GM19328 (cell line): ENCODE measurements at regions not wholly inside any gene's neighbourhood (a gene's known extent, or its start where the extent isn't known, plus 50 kb on each side); places are given as distances from the start of the nearest gene placed in this dataset.
"Not testable (repeated sequence)": the region's sequence is repeated elsewhere in the genome, so short reads cannot be mapped to it uniquely, and the experiment has no call there.

ENCODE experiments used
- ATAC-seq: cut with Tn5 transposase; IDR thresholded peaks from one replicate; pipeline ENCODE4 v1.9.1; 2021; ENCODE audit warnings: mild to moderate bottlenecking, moderate library complexity; ENCODE audit not compliant: unreplicated experiment

- ATAC-seq: not testable (repeated sequence)
These were observed 236.5 kb upstream of the POGK start for GRCh38 chr1:166602801-166603200.

DNA sequence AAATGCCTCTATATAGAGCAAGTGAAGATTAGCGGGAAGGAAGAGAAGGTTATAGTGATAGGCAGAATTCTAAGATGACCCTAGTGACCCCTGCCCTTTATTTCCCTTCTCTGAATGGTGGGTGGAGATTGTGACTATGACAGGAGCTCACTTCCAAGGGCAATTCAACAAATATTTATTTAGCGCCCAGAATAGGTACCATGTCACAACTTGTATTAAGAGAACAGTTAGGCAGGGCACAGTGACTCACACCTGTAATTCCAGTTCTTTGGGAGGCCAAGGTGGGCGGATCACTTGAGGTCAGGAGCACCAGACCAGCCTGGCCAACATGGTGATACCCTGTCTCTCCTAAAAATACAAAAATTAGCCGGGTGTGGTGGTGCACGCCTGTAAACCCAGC, 236.0 kb upstream of the POGK start:
- ATAC-seq: no peak

DNA sequence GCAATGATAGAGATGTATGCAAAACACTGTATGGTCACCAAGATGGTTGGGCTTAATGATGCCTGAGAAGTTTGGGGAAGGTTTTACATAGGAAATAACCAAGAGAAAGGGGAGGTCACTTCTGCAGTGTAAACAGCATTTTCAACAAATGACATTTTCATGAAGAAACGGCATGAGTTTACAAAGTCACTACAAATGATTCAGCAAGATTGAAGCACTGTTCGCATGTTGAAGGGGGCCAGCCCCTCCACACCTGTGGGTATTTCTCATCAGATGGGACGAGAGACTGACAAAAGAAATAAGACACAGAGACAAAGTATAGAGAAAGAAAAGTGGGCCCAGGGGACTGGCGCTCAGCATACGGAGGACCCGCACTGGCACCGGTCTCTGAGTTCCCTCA, 234.1 kb upstream of the POGK start:
- ATAC-seq: no peak

GRCh38 chr1:166612886-166613285, 226.4 kb upstream of the POGK start:
- ATAC-seq: no peak

DNA sequence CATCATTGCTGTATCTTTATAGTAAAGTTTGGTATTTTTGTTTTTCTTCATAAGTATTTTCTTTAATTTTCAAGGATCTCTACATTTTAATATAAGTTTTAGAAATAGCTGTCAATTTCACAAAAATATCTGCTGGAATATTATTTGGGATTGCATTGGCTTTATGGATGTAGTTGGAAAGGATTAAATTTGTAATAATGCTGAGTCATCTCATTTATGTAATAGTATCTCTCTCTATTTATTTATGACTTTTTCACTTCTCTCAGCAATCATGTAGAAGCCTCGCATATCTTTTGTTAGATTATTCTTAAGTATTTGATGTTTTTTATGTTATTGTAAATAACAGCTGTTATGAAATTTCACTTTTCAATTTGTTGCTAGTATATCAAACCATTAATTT, 223.1 kb upstream of the POGK start:
- ATAC-seq: no peak

DNA sequence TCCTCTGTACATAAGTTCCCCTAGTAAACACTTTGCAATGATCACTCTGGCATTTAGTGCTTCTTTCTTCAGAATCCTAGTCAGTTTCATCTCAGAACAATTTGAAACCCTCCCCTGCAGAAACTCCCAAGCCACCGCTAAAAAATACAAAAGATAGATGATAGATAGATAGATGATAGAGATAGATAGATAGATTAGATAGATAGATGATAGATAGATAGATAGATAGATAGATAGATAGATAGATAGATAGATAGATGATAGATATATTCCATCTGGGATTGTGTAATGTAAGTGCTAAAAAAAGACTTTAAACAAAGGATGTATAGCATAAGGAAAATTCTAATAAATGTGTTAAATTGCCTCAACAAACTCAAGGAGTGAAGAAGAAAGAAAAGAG, 212.6 kb upstream of the POGK start:
- ATAC-seq: no peak

- no peak for ATAC-seq
These were observed 211.7 kb upstream of the POGK start for GRCh38 chr1:166627558-166627957.

DNA sequence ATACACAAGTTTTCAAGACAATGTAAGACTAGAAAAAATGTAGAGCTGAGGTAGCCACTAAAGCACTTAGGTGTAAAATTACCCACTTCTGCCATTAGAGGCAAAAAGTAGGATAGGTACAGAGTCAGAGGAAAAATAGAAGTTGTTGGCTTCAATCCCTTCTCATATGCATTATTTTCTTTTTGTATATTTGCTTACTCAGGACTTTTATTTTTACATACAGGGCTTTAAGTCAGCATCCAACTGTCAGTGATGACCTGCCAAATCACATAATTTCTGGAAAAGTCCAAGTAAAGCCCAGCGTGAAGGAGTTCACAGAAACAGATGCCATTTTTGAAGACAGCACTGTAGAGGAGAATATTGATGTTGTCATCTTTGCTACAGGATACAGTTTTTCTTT, 211.0 kb upstream of the POGK start:
- no peak for ATAC-seq

DNA sequence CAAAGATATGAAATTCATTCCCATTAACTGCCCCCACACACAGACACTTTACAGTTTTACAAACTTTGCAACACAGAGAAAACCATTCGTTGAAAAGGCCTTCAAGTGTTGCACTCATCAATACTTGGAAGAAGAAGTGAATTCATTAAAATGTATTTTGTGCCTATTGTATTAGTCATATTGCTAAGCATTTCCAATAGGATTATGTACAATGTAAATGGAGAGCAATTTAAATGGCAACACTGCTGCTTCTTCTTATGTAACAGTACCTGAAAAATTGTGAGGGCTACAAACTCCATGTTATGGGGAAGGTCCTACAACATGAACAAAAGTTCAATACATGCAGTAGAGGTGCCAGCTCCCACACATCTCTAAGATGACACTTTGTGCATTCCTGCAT, 209.3 kb upstream of the POGK start:
- no peak for ATAC-seq

GRCh38 chr1:166630369-166630768, 208.9 kb upstream of the POGK start:
- ATAC-seq: no peak

DNA sequence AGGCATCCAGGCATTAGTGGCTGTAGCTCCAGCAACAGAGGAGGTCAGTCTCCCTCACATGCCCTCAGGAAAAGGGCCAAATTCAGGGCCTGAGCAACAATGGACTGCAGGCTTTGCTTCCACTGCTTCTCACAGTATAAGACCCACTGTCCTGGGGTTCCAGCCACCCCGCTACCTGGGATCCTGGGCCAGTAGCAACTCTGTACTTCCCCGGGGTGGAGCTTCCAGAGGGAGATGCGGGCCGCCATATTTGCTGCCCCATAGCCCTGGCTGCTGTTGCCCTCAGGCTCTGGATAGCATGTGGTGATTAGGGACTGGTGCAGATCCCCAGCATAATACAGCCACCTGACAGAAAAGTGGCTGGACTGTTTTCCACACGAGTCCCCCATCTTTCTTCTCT, 201.1 kb upstream of the POGK start:
- no peak for ATAC-seq

GRCh38 chr1:166657228-166657627, 182.0 kb upstream of the POGK start:
- not testable (repeated sequence) for ATAC-seq

GRCh38 chr1:166666790-166667189, 172.5 kb upstream of the POGK start:
- ATAC-seq: not testable (repeated sequence)

- not testable (repeated sequence) for ATAC-seq
These were observed 171.7 kb upstream of the POGK start for GRCh38 chr1:166667600-166667999.

DNA sequence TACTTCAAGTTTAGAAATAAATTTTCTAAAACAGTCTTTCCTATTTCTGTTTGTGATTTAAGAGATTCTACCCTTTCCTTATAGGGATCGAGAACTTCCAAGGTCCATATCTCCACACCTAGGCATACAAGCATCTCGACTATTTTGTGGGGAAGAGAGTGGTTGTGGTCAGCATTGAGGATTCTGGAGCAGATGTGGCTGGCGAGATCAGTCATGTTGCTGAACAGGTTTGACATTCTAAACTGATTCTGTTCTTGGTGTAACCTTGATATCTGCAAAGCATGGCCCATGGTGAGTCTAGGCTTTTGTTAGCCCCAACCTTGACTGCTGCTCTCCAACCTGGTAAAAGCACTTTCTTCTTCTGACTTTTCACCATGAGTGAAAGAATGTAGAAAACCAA, 167.6 kb upstream of the POGK start:
- ATAC-seq: no peak

- ATAC-seq: no peak
These were observed 165.6 kb upstream of the POGK start for GRCh38 chr1:166673722-166674121.

- ATAC-seq: no peak
These were observed 164.1 kb upstream of the POGK start for GRCh38 chr1:166675213-166675612.

GRCh38 chr1:166676981-166677380, 162.3 kb upstream of the POGK start:
- no peak for ATAC-seq

GRCh38 chr1:166679369-166679768, 159.9 kb upstream of the POGK start:
- ATAC-seq: no peak

GRCh38 chr1:166682588-166682987, 156.7 kb upstream of the POGK start:
- no peak for ATAC-seq

- not testable (repeated sequence) for ATAC-seq
These were observed 154.6 kb upstream of the POGK start for GRCh38 chr1:166684669-166685068.

GRCh38 chr1:166685200-166685599, 154.1 kb upstream of the POGK start:
- no peak for ATAC-seq

DNA sequence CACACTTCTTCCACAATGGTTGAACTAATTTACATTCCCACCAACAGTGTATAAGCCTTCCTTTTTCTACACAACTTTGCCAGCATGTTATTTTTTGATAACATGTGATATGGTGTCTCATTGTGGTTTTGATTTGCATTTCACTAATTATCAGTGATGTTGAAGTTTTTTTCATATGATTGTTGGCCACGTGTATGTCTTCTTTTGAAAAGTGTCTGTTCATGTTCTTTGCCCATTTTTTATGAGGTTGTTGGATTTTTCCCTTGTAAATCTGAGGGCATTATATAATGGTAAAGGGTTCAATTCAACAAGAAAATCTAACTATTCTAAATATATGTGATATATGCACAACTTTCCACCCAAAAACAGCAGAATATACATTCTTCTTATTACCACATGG, 153.4 kb upstream of the POGK start:
- ATAC-seq: not testable (repeated sequence)

DNA sequence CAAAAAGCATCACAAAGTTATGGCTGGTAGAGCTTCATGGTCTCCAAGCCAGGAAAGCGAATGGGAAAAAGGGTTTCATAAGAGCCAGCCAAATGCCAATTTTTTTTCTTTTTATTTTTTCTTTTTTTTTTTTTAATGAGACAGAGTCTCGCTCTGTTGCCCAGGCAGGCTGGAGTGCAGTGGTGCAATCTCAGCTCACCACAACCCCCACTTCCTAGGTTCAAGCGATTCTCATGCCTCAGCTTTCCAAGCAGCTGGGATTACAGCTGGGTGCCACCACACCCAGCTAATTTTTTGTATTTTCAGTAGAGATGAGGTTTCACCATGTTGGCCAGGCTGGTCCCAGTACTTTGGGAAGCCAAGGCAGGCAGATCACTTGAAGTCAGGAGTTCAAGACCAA, 148.7 kb upstream of the POGK start:
- ATAC-seq: not testable (repeated sequence)
